ENCODE measurements at regions not wholly inside any gene's neighbourhood (a gene's known extent, or its start where the extent isn't known, plus 50 kb on each side); places are given as distances from the start of the nearest gene placed in this dataset.

- peak; percentile 85; the same call in 1 of the 2 replicates for TF ChIP-seq MLLT1 (IDR thresholded peaks at IDR 0.05)
- peak; percentile 46; the same call in 1 of the 2 replicates for TF ChIP-seq TCF12 (IDR thresholded peaks at IDR 0.05; ENCODE audit: low read depth, low read length)
- TF ChIP-seq IKZF1 (conservative IDR thresholded peaks at IDR 0.05), result peak; percentile 75
- no peak for TF ChIP-seq NR2C1 (IDR thresholded peaks at IDR 0.05)
- no peak for TF ChIP-seq MAX (IDR thresholded peaks at IDR 0.05; ENCODE audit: low read depth, low read length)
- no peak for TF ChIP-seq CEBPZ (IDR thresholded peaks at IDR 0.05; ENCODE audit: low read depth, low read length)
- no peak for TF ChIP-seq ATF3 (IDR thresholded peaks at IDR 0.05; ENCODE audit: borderline replicate concordance, extremely low read depth, low read depth, low read length)
- TF ChIP-seq ETV6 (conservative IDR thresholded peaks at IDR 0.05 in 1 of 2, IDR thresholded peaks at IDR 0.05 in 1 of 2; ENCODE audit: borderline replicate concordance in 1 of 2, low read depth in 1 of 2), result peak in 1 of 2 experiments; percentile 15; a peak in 1 of 4 replicates
- TF ChIP-seq RFX5 (IDR thresholded peaks at IDR 0.05; ENCODE audit: low read depth, low read length), result no peak
- no peak for TF ChIP-seq CTCF (IDR thresholded peaks at IDR 0.05 in 2 of 3, conservative IDR thresholded peaks at IDR 0.05 in 1 of 3; ENCODE audit: control insufficient read depth in 2 of 3, extremely low read depth in 1 of 3, insufficient read depth in 1 of 3, low read depth in 3 of 3, low read length in 3 of 3)
- TF ChIP-seq ZBTB11 (CRISPR knock-in tag; IDR thresholded peaks at IDR 0.05), result no peak
- no peak for TF ChIP-seq ZNF24 (IDR thresholded peaks at IDR 0.05)
- no peak; the same call in 1 of the 2 replicates for TF ChIP-seq ELK1 (IDR thresholded peaks at IDR 0.05; ENCODE audit: low read depth, low read length)
Measured at GRCh38 chr16:31713071-31713944, 160.3 kb upstream of the ZNF267 start (continued).

Data from GM12878 (cell line).